NCI-H748 (cell line): ENCODE measurements at regions not wholly inside any gene's neighbourhood (a gene's known extent, or its start where the extent isn't known, plus 50 kb on each side); places are given as distances from the start of the nearest gene placed in this dataset.

ENCODE experiments used
- DNase-seq: peaks from one replicate; lab custom pipeline; 2025; ENCODE audit not compliant: unreplicated experiment; lab: John Stamatoyannopoulos, UW

DNA sequence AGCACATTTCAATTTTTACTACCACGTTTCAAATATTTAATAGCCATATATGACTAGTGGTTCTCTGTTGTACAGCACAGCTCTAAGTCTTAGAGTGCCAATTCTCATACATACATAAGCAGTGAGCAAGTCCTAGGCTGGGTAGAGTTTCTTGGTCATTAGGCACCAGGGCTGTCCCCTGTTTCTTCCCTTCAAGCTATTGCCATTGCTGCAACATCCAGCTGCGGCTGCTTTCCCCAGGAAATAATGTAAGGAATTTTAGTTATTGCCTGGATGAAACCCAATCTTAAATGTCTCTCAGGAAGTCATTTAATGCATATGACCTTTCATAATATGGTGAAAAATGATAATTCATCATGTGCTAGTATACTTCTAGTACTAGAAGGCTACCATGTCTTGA is 74.1 kb upstream of the PPP3CA start:
- no peak for DNase-seq

DNA sequence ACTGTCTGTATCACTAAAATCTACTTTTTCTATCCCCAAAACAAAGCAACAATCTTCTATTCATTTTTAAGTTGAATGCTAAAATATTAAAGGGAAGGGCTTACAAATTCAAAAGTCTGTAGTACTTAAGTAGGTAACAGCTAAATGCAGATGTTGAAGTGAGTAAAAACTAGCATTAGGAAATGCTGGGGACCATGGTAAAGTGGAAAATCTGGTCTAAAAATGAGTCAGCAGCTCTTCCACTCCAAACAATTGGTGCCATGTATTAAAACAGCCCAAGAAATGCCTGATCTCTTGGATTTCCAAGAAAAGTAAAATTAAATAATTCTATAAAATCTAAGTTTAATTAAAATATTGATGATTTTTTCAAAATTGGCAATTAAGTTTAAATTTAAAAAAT is 73.3 kb upstream of the PPP3CA start:
- peak; percentile 14 for DNase-seq

- peak; percentile 91 for DNase-seq
Observed at GRCh38 chr4:101419336-101420135, 72.2 kb upstream of the PPP3CA start.

- DNase-seq = peak; percentile 25
Observed at GRCh38 chr4:101418466-101418865, 71.1 kb upstream of the PPP3CA start.

- DNase-seq = no peak
Observed at GRCh38 chr4:101418055-101418454, 70.7 kb upstream of the PPP3CA start.

GRCh38 chr4:101417046-101417445 is 69.7 kb upstream of the PPP3CA start:
- no peak for DNase-seq

- no peak for DNase-seq
Observed at GRCh38 chr4:101415962-101416361, 68.6 kb upstream of the PPP3CA start.

GRCh38 chr4:101414496-101414895 is 67.2 kb upstream of the PPP3CA start:
- DNase-seq = no peak

DNA sequence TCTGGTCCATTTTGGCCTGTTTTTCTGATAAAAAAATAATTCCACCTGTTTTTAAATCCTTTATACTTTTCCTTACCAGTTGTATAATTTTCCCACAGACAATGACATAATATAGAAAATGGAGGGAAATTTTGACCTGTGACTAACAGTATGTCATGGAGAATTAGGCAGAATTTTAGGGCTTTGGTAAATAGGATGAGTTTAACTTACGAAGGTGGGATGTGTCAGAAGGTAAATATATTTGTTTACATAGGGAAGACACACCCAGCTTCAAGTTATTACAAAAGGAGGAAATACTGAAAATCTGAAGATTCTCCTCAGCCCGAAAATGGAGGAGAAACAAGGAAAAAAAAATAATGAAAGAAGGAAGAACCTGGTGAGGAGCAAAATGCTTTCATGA is 64.6 kb upstream of the PPP3CA start:
- peak; percentile 39 for DNase-seq

DNA sequence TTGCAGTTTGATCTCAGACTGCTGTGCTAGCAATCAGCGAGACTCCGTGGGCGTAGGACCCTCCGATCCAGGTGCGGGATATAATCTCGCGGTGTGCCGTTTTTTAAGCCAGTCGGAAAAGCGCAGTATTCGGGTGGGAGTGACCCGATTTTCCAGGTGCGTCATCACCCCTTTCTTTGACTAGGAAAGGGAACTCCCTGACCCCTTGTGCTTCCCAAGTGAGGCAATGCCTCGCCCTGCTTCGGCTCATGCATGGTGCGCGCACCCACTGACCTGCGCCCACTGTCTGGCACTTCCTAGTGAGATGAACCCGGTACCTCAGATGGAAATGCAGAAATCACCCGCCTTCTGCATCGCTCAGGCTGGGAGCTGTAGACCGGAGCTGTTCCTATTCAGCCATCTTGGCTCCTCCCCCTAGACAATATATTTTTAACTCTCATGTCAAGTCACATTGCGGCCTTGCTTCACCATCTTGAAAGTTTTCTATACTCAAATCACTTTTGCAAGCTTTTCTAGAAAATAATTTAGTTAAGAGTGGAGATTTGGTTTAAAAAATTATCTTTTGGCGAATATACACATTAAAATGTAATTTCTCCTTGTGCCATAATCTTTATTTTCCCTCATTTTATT is 64.1 kb upstream of the PPP3CA start:
- peak; percentile 69 for DNase-seq

DNA sequence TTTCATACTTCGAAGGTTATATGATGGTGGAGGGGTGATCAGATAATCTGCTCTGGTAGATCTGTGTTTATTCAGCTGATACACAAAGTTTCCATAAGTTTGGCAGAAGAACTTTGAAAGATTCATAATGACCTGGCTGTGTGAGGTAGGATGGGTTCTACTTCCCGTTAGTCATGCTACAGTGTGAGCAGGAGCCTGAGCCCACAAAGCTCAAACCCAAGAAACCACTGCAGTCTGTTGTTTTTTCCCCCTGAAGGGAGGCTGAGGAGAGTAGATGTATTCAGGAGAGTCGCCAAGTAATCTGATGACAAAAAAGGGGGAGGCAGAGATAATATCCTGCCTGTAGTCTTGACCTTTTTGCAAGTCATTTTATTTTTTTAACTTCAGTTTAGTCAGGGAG is 52.8 kb upstream of the PPP3CA start:
- DNase-seq = no peak

DNA sequence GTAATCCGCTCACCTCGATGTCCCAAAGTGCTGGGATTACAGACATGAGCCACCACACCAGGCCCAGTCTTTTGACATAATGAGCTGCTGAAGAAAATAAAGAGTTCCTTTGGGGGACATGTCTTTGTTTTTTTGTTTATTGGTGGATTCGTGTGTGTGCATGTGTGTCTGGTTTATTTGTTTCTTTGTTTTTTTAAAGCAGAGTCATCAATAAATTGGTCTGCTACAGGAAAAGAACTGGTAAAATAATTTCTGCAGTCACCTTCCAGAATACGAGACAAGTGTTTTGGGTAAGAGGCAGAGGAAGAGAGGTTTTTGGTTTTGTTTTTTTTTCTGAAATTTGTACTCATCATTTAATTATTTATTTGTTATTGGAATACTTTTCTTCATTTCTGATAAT is 51.5 kb upstream of the PPP3CA start:
- DNase-seq = no peak
